DMS53 treated with DMSO at 0.1 percent for 48 hours (cell line): ENCODE measurements at regions not wholly inside any gene's neighbourhood (a gene's known extent, or its start where the extent isn't known, plus 50 kb on each side); places are given as distances from the start of the nearest gene placed in this dataset.

Source experiments
- DNase-seq: peaks from one replicate; lab custom pipeline; 2025; ENCODE audit not compliant: unreplicated experiment; lab: John Stamatoyannopoulos, UW

- no peak for DNase-seq
Measured at GRCh38 chr22:49298834-49299750, 528.6 kb downstream of the BRD1 start.

- DNase-seq, result no peak
Measured at GRCh38 chr22:49297871-49298721, 529.6 kb downstream of the BRD1 start.

- no peak for DNase-seq
Measured at GRCh38 chr22:49297286-49297870, 530.3 kb downstream of the BRD1 start.

GRCh38 chr22:49296561-49296960, 531.1 kb downstream of the BRD1 start:
- no peak for DNase-seq

GRCh38 chr22:49295851-49296560, 531.7 kb downstream of the BRD1 start:
- DNase-seq, result no peak

GRCh38 chr22:49295465-49295743, 532.3 kb downstream of the BRD1 start:
- no peak for DNase-seq

- DNase-seq, result no peak
Measured at GRCh38 chr22:49294656-49295464, 532.8 kb downstream of the BRD1 start.

- DNase-seq, result no peak
Measured at GRCh38 chr22:49292909-49293308, 534.8 kb downstream of the BRD1 start.

GRCh38 chr22:49291781-49292180, 535.9 kb downstream of the BRD1 start:
- no peak for DNase-seq

- DNase-seq, result no peak
Measured at GRCh38 chr22:49291169-49291568, 536.5 kb downstream of the BRD1 start.

- DNase-seq, result no peak
Measured at GRCh38 chr22:49290711-49291110, 537.0 kb downstream of the BRD1 start.

GRCh38 chr22:49289822-49290679, 537.6 kb downstream of the BRD1 start:
- DNase-seq, result no peak

- DNase-seq, result no peak
Measured at GRCh38 chr22:49286181-49286760, 541.4 kb downstream of the BRD1 start.

- no peak for DNase-seq
Measured at GRCh38 chr22:49284931-49285330, 542.7 kb downstream of the BRD1 start.

- no peak for DNase-seq
Measured at GRCh38 chr22:49284056-49284784, 543.5 kb downstream of the BRD1 start.

- DNase-seq, result no peak
Measured at GRCh38 chr22:49282596-49282995, 545.1 kb downstream of the BRD1 start.

GRCh38 chr22:49281467-49282340, 546.0 kb downstream of the BRD1 start:
- DNase-seq, result no peak
